Sigmoid colon (tissue), 6 donors: ENCODE measurements at regions not wholly inside any gene's neighbourhood (a gene's known extent, or its start where the extent isn't known, plus 50 kb on each side); places are given as distances from the start of the nearest gene placed in this dataset.

Experiments
- DNase-seq: peaks from one replicate; pipeline ENCODE4 v3.0.0-alpha.2; 2019
- H3K27ac ChIP-seq, 4 donors: fragments of 200-600 bp; sonication (generic); one replicate each; pipeline ENCODE4 v1.5.1; 2016 to 2019; ENCODE audit warnings: mild to moderate bottlenecking in 1 of 4
- H3K27me3 ChIP-seq, 3 donors: fragments of 200-600 bp; sonication (generic); one replicate each; pipeline ENCODE4 v1.5.1; 2019; ENCODE audit warnings: mild to moderate bottlenecking in 1 of 3
- H3K36me3 ChIP-seq, 4 donors: fragments of 200-600 bp; sonication (generic); one replicate each; pipeline ENCODE4 v1.5.1; 2016 to 2019
- H3K4me1 ChIP-seq, 4 donors: fragments of 200-600 bp; sonication (generic); one replicate each; pipeline ENCODE4 v1.5.1; 2017 to 2019
- H3K4me3 ChIP-seq, 4 donors: fragments of 200-600 bp; sonication (generic); one replicate each; pipeline ENCODE4 v1.5.1; 2017 to 2019; ENCODE audit warnings: mild to moderate bottlenecking in 2 of 4, moderate library complexity in 1 of 4
- H3K9me3 ChIP-seq, 4 donors: fragments of 200-600 bp in 3 of 4; sonication (generic) in 3 of 4; one replicate each; pipeline versions ENCODE4 v1.5.1 to v1.6.1; 2013 to 2019
- EP300 ChIP-seq, 4 donors: sonication (generic); formaldehyde crosslinking; IDR thresholded peaks; one replicate each; pipeline ENCODE4 v1.6.1; 2017; ENCODE audit warnings: antibody characterized with exemption in 4 of 4
- POLR2A ChIP-seq, 2 donors: fragments of 450-650 bp; IDR thresholded peaks; one replicate each; pipeline ENCODE4 v1.6.1; 2016; ENCODE audit warnings: antibody characterized with exemption in 2 of 2, mild to moderate bottlenecking in 2 of 2, moderate library complexity in 2 of 2
- POLR2AphosphoS5 ChIP-seq, 4 donors: sonication (generic); formaldehyde crosslinking; IDR thresholded peaks; one replicate each; pipeline ENCODE4 v1.6.1; 2017; ENCODE audit warnings: antibody characterized with exemption in 4 of 4
- WGBS, 2 donors: extraction: QIAGEN DNeasy Blood & Tissue Kit; methylation state at CpG; one replicate each; pipeline ENCODE4 v1.1.7; 2013; 5-methylcytosine and 5-hydroxymethylcytosine counted together
- intact Hi-C: fragments of 100-400 bp; cut with DNase I; formaldehyde crosslinking; loops from one replicate; pipeline ENCODE4 v1.15.1; 2023
- TF ChIP-seq, protein P1 (sequence below), 4 experiments: fragments of 450-650 bp in 3 of 4; fragments of 200-600 bp in 1 of 4; IDR thresholded peaks; one replicate each; pipeline ENCODE4 v1.5.1; 2016 to 2019; ENCODE audit warnings: antibody characterized with exemption in 4 of 4, mild to moderate bottlenecking in 3 of 4, moderate library complexity in 2 of 4
- donor health status: healthy with polysubstance abuse.
- donor health status: healthy.

DNA sequence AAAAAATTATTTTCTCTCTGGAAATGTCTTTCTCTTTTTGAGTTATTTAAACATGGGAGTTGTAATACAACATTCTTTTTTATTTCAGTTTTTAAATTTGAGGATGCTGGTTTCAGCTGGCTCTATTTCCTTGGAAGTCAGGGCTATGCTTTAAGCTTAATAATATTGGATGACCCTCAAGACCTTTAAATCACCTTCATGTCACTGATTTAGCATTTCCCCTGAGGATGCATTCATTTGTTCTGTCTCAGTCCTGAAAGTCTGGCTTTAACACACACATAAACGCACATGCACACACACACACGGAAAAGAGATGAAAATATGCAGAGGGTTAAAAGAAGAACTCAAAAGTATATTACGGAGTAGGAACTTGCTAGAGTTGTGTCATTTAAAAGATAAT lies 260.5 kb downstream of the PTBP2 start:
- no peak for DNase-seq

DNA sequence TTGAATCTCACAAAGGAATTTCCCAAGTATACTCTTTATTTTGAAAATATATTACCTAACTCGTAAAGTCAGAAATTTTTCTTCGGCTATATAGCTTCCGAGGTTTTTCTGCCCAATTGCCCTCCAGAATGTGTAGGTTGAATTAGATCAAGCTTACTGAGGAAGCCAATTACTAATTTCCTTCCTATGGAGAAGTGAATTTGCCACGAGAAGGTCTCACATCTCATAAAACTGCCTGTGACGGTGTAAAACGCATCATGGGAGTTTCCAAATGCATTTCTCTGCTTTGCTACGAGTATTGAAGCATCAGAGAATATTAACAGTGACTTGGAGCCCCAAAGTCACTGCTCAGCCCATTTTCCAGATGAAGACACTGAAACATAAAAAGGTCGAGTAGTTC lies 262.3 kb downstream of the PTBP2 start:
- 79 to 84% methylated on average over 8 of the region's 8 CpGs for WGBS, 2 donors
- no peak for DNase-seq
- Histone ChIP-seq H3K27me3 (no peaks in the 10 kb centered on the region), H3K9me3 (no peaks in the 10 kb centered on the region), H3K27ac (no peak overlapping the region), H3K4me3 (no peak overlapping the region), H3K36me3 (no peaks in the 10 kb centered on the region), H3K4me1 (no peaks in the 10 kb centered on the region)
- no peak for TF ChIP-seq EP300 (IDR thresholded peaks at IDR 0.05)
- no peak for TF ChIP-seq POLR2AphosphoS5 (IDR thresholded peaks at IDR 0.05)
- TF ChIP-seq POLR2A (IDR thresholded peaks at IDR 0.05), result no peak
- TF ChIP-seq, protein P1, sequence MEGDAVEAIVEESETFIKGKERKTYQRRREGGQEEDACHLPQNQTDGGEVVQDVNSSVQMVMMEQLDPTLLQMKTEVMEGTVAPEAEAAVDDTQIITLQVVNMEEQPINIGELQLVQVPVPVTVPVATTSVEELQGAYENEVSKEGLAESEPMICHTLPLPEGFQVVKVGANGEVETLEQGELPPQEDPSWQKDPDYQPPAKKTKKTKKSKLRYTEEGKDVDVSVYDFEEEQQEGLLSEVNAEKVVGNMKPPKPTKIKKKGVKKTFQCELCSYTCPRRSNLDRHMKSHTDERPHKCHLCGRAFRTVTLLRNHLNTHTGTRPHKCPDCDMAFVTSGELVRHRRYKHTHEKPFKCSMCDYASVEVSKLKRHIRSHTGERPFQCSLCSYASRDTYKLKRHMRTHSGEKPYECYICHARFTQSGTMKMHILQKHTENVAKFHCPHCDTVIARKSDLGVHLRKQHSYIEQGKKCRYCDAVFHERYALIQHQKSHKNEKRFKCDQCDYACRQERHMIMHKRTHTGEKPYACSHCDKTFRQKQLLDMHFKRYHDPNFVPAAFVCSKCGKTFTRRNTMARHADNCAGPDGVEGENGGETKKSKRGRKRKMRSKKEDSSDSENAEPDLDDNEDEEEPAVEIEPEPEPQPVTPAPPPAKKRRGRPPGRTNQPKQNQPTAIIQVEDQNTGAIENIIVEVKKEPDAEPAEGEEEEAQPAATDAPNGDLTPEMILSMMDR (IDR thresholded peaks at IDR 0.05), result no peak
- intact Hi-C loops, result no loop called here

More for the DNA sequence above, 260.5 kb downstream of the PTBP2 start:
- Histone ChIP-seq H3K4me1 (no peaks in the 10 kb centered on the region), H3K27me3 (no peaks in the 10 kb centered on the region), H3K4me3 (no peak overlapping the region), H3K27ac (no peak overlapping the region), H3K36me3 (no peaks in the 10 kb centered on the region), H3K9me3 (no peaks in the 10 kb centered on the region)
- TF ChIP-seq, protein P1 (IDR thresholded peaks at IDR 0.05), result no peak
- TF ChIP-seq EP300 (IDR thresholded peaks at IDR 0.05) (no peak), POLR2AphosphoS5 (IDR thresholded peaks at IDR 0.05) (no peak), POLR2A (IDR thresholded peaks at IDR 0.05) (no peak)
- intact Hi-C loops, result no loop called here
- 82% methylated on average over 3 of the region's 3 CpGs for WGBS, 2 donors

DNA sequence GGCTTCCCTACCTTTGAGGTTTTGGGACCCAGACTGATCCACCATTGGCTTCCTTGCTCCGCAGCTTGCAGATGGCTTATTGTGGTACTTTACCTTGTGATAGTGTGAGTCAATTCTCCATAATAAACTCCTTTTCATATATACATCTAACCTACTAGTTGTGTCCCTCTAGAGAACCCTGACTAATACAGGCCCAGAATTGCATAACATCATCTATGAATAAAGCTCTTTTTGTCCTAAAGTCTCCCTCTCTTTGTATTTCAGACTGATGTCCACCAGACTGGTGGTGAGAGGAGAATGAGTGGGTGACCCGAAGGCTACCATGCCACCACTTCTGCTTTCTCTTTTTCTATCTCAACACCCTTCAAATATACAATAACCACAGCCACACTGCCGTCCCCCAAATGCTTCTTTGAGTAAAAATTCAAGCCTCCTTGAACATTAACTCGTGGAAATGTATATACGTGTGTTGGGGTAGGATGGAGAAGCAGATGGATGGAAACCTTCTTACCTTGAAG lies 265.7 kb downstream of the PTBP2 start:
- Histone ChIP-seq H3K36me3 (no peaks in the 10 kb centered on the region), H3K4me3 (no peak overlapping the region), H3K27me3 (no peaks in the 10 kb centered on the region), H3K9me3 (no peaks in the 10 kb centered on the region), H3K27ac (no peak overlapping the region), H3K4me1 (no peaks in the 10 kb centered on the region)
- DNase-seq, result no peak
- WGBS, 2 donors, result 85% methylated on average over 5 of the region's 5 CpGs
- intact Hi-C loops, result no loop called here
- TF ChIP-seq POLR2AphosphoS5 (IDR thresholded peaks at IDR 0.05) (no peak), POLR2A (IDR thresholded peaks at IDR 0.05) (no peak), EP300 (IDR thresholded peaks at IDR 0.05) (no peak)
- TF ChIP-seq, protein P1 (IDR thresholded peaks at IDR 0.05), result no peak

GRCh38 chr1:96989302-96989701 lies 267.7 kb downstream of the PTBP2 start:
- 83 to 84% methylated on average over 2 of the region's 2 CpGs for WGBS, 2 donors
- TF ChIP-seq, protein P1 (IDR thresholded peaks at IDR 0.05), result no peak
- no peak for TF ChIP-seq EP300 (IDR thresholded peaks at IDR 0.05)
- TF ChIP-seq POLR2A (IDR thresholded peaks at IDR 0.05), result no peak
- no peak for TF ChIP-seq POLR2AphosphoS5 (IDR thresholded peaks at IDR 0.05)

GRCh38 chr1:96990136-96990535 lies 268.6 kb downstream of the PTBP2 start:
- H3K27me3 ChIP-seq, result no peaks in the 10 kb centered on the region
- H3K4me3 ChIP-seq, result no peak overlapping the region
- intact Hi-C loops, result no loop called here
- no peak overlapping the region for H3K27ac ChIP-seq
- WGBS, 2 donors, result 83 to 86% methylated on average over 3 of the region's 3 CpGs
- TF ChIP-seq POLR2AphosphoS5 (IDR thresholded peaks at IDR 0.05) (no peak), POLR2A (IDR thresholded peaks at IDR 0.05) (no peak), EP300 (IDR thresholded peaks at IDR 0.05) (no peak)
- TF ChIP-seq, protein P1 (IDR thresholded peaks at IDR 0.05), result no peak
- no peaks in the 10 kb centered on the region for H3K36me3 ChIP-seq
- DNase-seq, result no peak
- H3K4me1 ChIP-seq, result peaks cover 0 to 5% (median under 1%) of the 10 kb centered on the region in 4 donors
- no peaks in the 10 kb centered on the region for H3K9me3 ChIP-seq

More at GRCh38 chr1:96989302-96989701, 267.7 kb downstream of the PTBP2 start:
- Histone ChIP-seq H3K27me3 (no peaks in the 10 kb centered on the region), H3K9me3 (no peaks in the 10 kb centered on the region), H3K36me3 (no peaks in the 10 kb centered on the region), H3K4me3 (no peak overlapping the region), H3K27ac (no peak overlapping the region), H3K4me1 (no peaks in the 10 kb centered on the region)
- no peak for DNase-seq
- intact Hi-C loops, result no loop called here
